C4-2B (cell line): ENCODE measurements at regions not wholly inside any gene's neighbourhood (a gene's known extent, or its start where the extent isn't known, plus 50 kb on each side); places are given as distances from the start of the nearest gene placed in this dataset.

Experiments
- CTCF ChIP-seq: fragments of 450-650 bp; conservative IDR thresholded peaks from 2 replicates; pipeline ENCODE4 v1.5.1; 2017; ENCODE audit warnings: mild to moderate bottlenecking
- ZFX ChIP-seq: fragments of 450-650 bp; IDR thresholded peaks from 2 replicates; pipeline ENCODE4 v1.6.1; 2017

- TF ChIP-seq CTCF: no peak
- TF ChIP-seq ZFX: no peak
Observed at GRCh38 chr2:88815697-88816096, 124.2 kb downstream of the RPIA start.
